LHCN-M2 (cell line): ENCODE measurements at regions not wholly inside any gene's neighbourhood (a gene's known extent, or its start where the extent isn't known, plus 50 kb on each side); places are given as distances from the start of the nearest gene placed in this dataset.
"Not testable (repeated sequence)": the region's sequence is repeated elsewhere in the genome, so short reads cannot be mapped to it uniquely, and the experiment has no call there.

Experiments
- DNase-seq: peaks from one replicate; pipeline ENCODE4 v3.0.0-alpha.2; 2012; ENCODE audit warnings: low read depth

- no peak for DNase-seq
Observed at GRCh38 chr6:86256615-86257187, 614.0 kb upstream of the SYNCRIP start.

GRCh38 chr6:86255973-86256372 is 613.3 kb upstream of the SYNCRIP start:
- DNase-seq, result no peak

GRCh38 chr6:86251106-86251505 is 608.4 kb upstream of the SYNCRIP start:
- no peak for DNase-seq

GRCh38 chr6:86217906-86218305 is 575.2 kb upstream of the SYNCRIP start:
- no peak for DNase-seq

GRCh38 chr6:86215323-86215722 is 572.6 kb upstream of the SYNCRIP start:
- no peak for DNase-seq

GRCh38 chr6:86205980-86206379 is 563.3 kb upstream of the SYNCRIP start:
- no peak for DNase-seq

GRCh38 chr6:86203044-86203443 is 560.4 kb upstream of the SYNCRIP start:
- DNase-seq, result no peak

GRCh38 chr6:86193821-86194220 is 551.1 kb upstream of the SYNCRIP start:
- no peak for DNase-seq

GRCh38 chr6:86192123-86192522 is 549.4 kb upstream of the SYNCRIP start:
- DNase-seq, result no peak

GRCh38 chr6:86175149-86175548 is 532.5 kb upstream of the SYNCRIP start:
- not testable (repeated sequence) for DNase-seq

GRCh38 chr6:86154852-86155251 is 512.2 kb upstream of the SYNCRIP start:
- no peak for DNase-seq

GRCh38 chr6:86153521-86153920 is 510.8 kb upstream of the SYNCRIP start:
- no peak for DNase-seq

- DNase-seq, result no peak
Observed at GRCh38 chr6:86152546-86152945, 509.9 kb upstream of the SYNCRIP start.

GRCh38 chr6:86148586-86148985 is 505.9 kb upstream of the SYNCRIP start:
- no peak for DNase-seq

- DNase-seq, result no peak
Observed at GRCh38 chr6:86147859-86148258, 505.2 kb upstream of the SYNCRIP start.

- no peak for DNase-seq
Observed at GRCh38 chr6:86147311-86147710, 504.6 kb upstream of the SYNCRIP start.

- not testable (repeated sequence) for DNase-seq
Observed at GRCh38 chr6:86146751-86147150, 504.1 kb upstream of the SYNCRIP start.

- no peak for DNase-seq
Observed at GRCh38 chr6:86142326-86142725, 499.6 kb upstream of the SYNCRIP start.

GRCh38 chr6:86128130-86128814 is 485.6 kb upstream of the SYNCRIP start:
- DNase-seq, result no peak

GRCh38 chr6:86122086-86122485 is 479.4 kb upstream of the SYNCRIP start:
- no peak for DNase-seq

- DNase-seq, result no peak
Observed at GRCh38 chr6:86118271-86118670, 475.6 kb upstream of the SYNCRIP start.

- no peak for DNase-seq
Observed at GRCh38 chr6:86107985-86108384, 465.3 kb upstream of the SYNCRIP start.

- no peak for DNase-seq
Observed at GRCh38 chr6:86087954-86088353, 445.3 kb upstream of the SYNCRIP start.

GRCh38 chr6:86079938-86080337 is 437.3 kb upstream of the SYNCRIP start:
- no peak for DNase-seq
